ENCODE measurements at regions not wholly inside any gene's neighbourhood (a gene's known extent, or its start where the extent isn't known, plus 50 kb on each side); places are given as distances from the start of the nearest gene placed in this dataset.

DNA sequence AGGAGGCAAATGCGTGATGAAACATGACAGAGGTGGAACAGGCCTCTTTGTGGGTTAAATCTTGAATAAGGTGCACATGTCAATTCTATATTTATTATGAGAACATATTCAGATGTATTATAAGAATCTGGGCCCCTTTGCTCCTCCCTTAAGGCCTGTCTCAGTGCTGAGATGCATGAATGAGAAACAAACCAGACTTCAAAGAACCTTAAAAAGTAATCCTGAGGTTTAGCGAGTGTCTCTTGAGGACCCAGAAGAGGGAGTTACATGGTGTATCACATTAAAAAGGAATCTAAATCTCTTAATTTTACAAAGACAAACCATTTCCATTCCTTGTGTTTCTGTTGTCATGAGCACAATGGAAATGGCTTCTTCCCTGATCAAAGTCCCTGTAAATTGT is 170.9 kb upstream of the TBC1D5 start:
- no peaks in the 10 kb centered on the region for H3K9me3 ChIP-seq (ENCODE audit: control insufficient read depth in 1 of 2, insufficient read depth in 1 of 2, low read length in 2 of 2)
- intact Hi-C loops (cut with DNase I, micrococcal nuclease), result no loop called here
- ChIA-PET CTCF (no interaction called here), POLR2A (no interaction called here)
- H3K4me3 ChIP-seq (ENCODE audit: low read length), result no peak overlapping the region
- DNase-seq (no peak), ATAC-seq (ENCODE audit: poor library complexity) (no peak)
- no peaks in the 10 kb centered on the region for H3K36me3 ChIP-seq (ENCODE audit: insufficient read depth, low read length)
- no peaks in the 10 kb centered on the region for H3K4me1 ChIP-seq (ENCODE audit: insufficient read depth, low read length)
- TF ChIP-seq, protein P1, sequence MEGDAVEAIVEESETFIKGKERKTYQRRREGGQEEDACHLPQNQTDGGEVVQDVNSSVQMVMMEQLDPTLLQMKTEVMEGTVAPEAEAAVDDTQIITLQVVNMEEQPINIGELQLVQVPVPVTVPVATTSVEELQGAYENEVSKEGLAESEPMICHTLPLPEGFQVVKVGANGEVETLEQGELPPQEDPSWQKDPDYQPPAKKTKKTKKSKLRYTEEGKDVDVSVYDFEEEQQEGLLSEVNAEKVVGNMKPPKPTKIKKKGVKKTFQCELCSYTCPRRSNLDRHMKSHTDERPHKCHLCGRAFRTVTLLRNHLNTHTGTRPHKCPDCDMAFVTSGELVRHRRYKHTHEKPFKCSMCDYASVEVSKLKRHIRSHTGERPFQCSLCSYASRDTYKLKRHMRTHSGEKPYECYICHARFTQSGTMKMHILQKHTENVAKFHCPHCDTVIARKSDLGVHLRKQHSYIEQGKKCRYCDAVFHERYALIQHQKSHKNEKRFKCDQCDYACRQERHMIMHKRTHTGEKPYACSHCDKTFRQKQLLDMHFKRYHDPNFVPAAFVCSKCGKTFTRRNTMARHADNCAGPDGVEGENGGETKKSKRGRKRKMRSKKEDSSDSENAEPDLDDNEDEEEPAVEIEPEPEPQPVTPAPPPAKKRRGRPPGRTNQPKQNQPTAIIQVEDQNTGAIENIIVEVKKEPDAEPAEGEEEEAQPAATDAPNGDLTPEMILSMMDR (IDR thresholded peaks at IDR 0.05), result no peak
- Mint-ChIP-seq H3K36me3 (ENCODE audit: low read depth) (no peaks in the 10 kb centered on the region), H3K4me1 (ENCODE audit: low read depth) (no peaks in the 10 kb centered on the region), H3K27ac (no peak overlapping the region), H3K4me3 (no peak overlapping the region), H3K9me3 (no peaks in the 10 kb centered on the region), H3K27me3 (peaks cover 18% of the 10 kb centered on the region)
- H3K27ac ChIP-seq (ENCODE audit: low read depth in 1 of 2, low read length in 2 of 2), result no peak overlapping the region
- H3K27me3 ChIP-seq (ENCODE audit: control insufficient read depth in 1 of 2, insufficient read depth in 2 of 2, low read length in 2 of 2), result peaks cover 0 to 3% of the 10 kb centered on the region in 2 experiments

DNA sequence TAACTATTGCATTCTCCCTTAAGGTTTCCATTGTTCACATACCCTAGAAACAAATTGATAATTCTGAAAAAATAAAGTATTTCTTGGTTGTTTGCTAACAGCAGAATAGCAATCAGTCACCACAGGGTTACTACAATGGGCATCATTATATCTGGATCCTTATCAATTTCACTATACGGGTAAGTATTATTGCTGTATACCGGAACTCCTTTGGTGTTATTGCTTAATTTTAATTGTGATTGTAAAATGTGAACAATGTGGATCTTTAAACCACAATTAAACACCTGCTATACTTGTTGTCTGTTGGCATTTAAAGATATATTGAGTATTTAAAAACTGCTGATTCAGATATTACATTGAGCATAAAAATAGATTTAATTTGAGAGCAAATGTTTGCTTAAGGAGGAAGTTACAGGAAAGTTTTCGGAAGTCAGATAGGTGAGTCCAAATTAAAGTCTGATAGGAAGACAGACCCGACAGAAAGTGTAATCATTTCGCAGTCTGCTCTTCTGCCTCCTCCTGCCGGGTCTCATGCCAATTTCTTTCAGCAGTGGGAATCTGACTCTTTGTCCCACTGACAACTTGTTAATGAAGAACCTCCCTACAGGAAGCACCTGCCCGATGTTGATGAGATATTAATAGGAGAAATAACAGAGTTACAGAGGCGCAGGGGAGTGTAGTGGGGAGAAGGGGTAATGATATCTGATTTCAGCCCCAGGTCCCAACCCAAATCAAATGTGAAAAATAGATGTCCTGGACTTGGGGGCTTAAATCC is 169.7 kb upstream of the TBC1D5 start:
- POLR2A ChIA-PET, result no interaction called here
- Mint-ChIP-seq H3K9me3 (no peaks in the 10 kb centered on the region), H3K27me3 (peaks cover 14% of the 10 kb centered on the region), H3K36me3 (ENCODE audit: low read depth) (no peaks in the 10 kb centered on the region), H3K4me3 (no peak overlapping the region), H3K4me1 (ENCODE audit: low read depth) (no peaks in the 10 kb centered on the region), H3K27ac (no peak overlapping the region)
- CTCF ChIA-PET, result no interaction called here
- Histone ChIP-seq H3K27ac (ENCODE audit: low read depth in 1 of 2, low read length in 2 of 2) (no peak overlapping the region), H3K4me1 (ENCODE audit: insufficient read depth, low read length) (no peaks in the 10 kb centered on the region), H3K4me3 (ENCODE audit: low read length) (no peak overlapping the region), H3K27me3 (ENCODE audit: control insufficient read depth in 1 of 2, insufficient read depth in 2 of 2, low read length in 2 of 2) (peaks cover 0 to 3% of the 10 kb centered on the region in 2 experiments), H3K36me3 (ENCODE audit: insufficient read depth, low read length) (no peaks in the 10 kb centered on the region), H3K9me3 (ENCODE audit: control insufficient read depth in 1 of 2, insufficient read depth in 1 of 2, low read length in 2 of 2) (no peaks in the 10 kb centered on the region)
- ATAC-seq (ENCODE audit: poor library complexity) (no peak), DNase-seq (no peak)
- intact Hi-C loops (cut with DNase I, micrococcal nuclease), result no loop called here
- TF ChIP-seq, protein P1 (IDR thresholded peaks at IDR 0.05), result no peak

- H3K27me3 Mint-ChIP-seq, result peaks cover 14% of the 10 kb centered on the region
- H3K27me3 ChIP-seq (ENCODE audit: control insufficient read depth in 1 of 2, insufficient read depth in 2 of 2, low read length in 2 of 2), result peaks cover 0 to 3% of the 10 kb centered on the region in 2 experiments
- H3K4me3 ChIP-seq (ENCODE audit: low read length), result no peak overlapping the region
- no peaks in the 10 kb centered on the region for H3K9me3 ChIP-seq (ENCODE audit: control insufficient read depth in 1 of 2, insufficient read depth in 1 of 2, low read length in 2 of 2)
- ATAC-seq (ENCODE audit: poor library complexity) (no peak), DNase-seq (no peak)
- no peaks in the 10 kb centered on the region for H3K9me3 Mint-ChIP-seq
- no peaks in the 10 kb centered on the region for H3K4me1 ChIP-seq (ENCODE audit: insufficient read depth, low read length)
- no peaks in the 10 kb centered on the region for H3K36me3 Mint-ChIP-seq (ENCODE audit: low read depth)
- TF ChIP-seq, protein P1 (IDR thresholded peaks at IDR 0.05), result no peak
- ChIA-PET POLR2A (no interaction called here), CTCF (no interaction called here)
- H3K36me3 ChIP-seq (ENCODE audit: insufficient read depth, low read length), result no peaks in the 10 kb centered on the region
- intact Hi-C loops (cut with DNase I, micrococcal nuclease), result no loop called here
- H3K27ac ChIP-seq (ENCODE audit: low read depth in 1 of 2, low read length in 2 of 2), result no peak overlapping the region
- no peaks in the 10 kb centered on the region for H3K4me1 Mint-ChIP-seq (ENCODE audit: low read depth)
- no peak overlapping the region for H3K27ac Mint-ChIP-seq
- no peak overlapping the region for H3K4me3 Mint-ChIP-seq
These were observed 168.5 kb upstream of the TBC1D5 start for GRCh38 chr3:17910922-17911321.
